BE2C (cell line): ENCODE measurements at regions not wholly inside any gene's neighbourhood (a gene's known extent, or its start where the extent isn't known, plus 50 kb on each side); places are given as distances from the start of the nearest gene placed in this dataset.

Experiments
- DNase-seq: peaks from one replicate; pipeline ENCODE4 v3.0.0-alpha.2; 2020
- H3K27me3 ChIP-seq: fragments of 250-450 bp; sonication (Bioruptor Pico); 2 replicates; pipeline ENCODE4 v1.5.1; 2020; ENCODE audit warnings: mild to moderate bottlenecking
- H3K36me3 ChIP-seq: fragments of 250-450 bp; sonication (Bioruptor Pico); 2 replicates; pipeline ENCODE4 v1.5.1; 2020; ENCODE audit warnings: mild to moderate bottlenecking
- H3K4me1 ChIP-seq: fragments of 250-450 bp; sonication (Bioruptor Pico); 2 replicates; pipeline ENCODE4 v1.5.1; 2020
- H3K4me3 ChIP-seq: 2 replicates; pipeline ENCODE4 v1.5.1; 2011; ENCODE audit warnings: low read depth, low read length
- H3K9me3 ChIP-seq: fragments of 250-450 bp; sonication (Bioruptor Pico); 2 replicates; pipeline ENCODE4 v1.5.1; 2020
- TF ChIP-seq, protein P1 (sequence below): IDR thresholded peaks from 2 replicates; pipeline ENCODE4 v1.5.1; 2012; ENCODE audit warnings: mild to moderate bottlenecking, low read depth, low read length

DNA sequence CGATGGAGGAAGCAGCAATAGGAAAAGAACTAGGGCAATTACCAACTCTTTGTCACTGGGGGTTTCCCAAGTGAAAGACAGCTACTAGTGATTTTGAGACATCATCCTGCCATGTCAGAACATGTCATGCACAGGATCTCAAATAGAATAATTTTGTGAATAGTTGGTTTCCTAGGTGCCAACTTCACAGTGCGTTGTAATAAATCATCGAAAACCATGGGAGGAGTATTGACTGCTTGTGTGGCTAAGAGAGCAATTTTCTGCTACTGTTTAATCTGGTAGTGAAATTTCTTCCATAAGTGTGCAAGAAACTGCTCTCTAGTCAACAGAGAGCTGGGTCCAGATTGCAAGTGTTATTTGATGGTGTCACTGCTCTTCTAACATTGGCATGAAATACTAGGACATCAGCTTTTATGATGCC, 168.6 kb downstream of the NNT start:
- Histone ChIP-seq H3K27me3 (no peaks in the 10 kb centered on the region), H3K9me3 (no peaks in the 10 kb centered on the region), H3K4me1 (no peaks in the 10 kb centered on the region), H3K36me3 (no peaks in the 10 kb centered on the region), H3K4me3 (no peak overlapping the region)
- no peak for DNase-seq
- TF ChIP-seq, protein P1, sequence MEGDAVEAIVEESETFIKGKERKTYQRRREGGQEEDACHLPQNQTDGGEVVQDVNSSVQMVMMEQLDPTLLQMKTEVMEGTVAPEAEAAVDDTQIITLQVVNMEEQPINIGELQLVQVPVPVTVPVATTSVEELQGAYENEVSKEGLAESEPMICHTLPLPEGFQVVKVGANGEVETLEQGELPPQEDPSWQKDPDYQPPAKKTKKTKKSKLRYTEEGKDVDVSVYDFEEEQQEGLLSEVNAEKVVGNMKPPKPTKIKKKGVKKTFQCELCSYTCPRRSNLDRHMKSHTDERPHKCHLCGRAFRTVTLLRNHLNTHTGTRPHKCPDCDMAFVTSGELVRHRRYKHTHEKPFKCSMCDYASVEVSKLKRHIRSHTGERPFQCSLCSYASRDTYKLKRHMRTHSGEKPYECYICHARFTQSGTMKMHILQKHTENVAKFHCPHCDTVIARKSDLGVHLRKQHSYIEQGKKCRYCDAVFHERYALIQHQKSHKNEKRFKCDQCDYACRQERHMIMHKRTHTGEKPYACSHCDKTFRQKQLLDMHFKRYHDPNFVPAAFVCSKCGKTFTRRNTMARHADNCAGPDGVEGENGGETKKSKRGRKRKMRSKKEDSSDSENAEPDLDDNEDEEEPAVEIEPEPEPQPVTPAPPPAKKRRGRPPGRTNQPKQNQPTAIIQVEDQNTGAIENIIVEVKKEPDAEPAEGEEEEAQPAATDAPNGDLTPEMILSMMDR, result no peak

DNA sequence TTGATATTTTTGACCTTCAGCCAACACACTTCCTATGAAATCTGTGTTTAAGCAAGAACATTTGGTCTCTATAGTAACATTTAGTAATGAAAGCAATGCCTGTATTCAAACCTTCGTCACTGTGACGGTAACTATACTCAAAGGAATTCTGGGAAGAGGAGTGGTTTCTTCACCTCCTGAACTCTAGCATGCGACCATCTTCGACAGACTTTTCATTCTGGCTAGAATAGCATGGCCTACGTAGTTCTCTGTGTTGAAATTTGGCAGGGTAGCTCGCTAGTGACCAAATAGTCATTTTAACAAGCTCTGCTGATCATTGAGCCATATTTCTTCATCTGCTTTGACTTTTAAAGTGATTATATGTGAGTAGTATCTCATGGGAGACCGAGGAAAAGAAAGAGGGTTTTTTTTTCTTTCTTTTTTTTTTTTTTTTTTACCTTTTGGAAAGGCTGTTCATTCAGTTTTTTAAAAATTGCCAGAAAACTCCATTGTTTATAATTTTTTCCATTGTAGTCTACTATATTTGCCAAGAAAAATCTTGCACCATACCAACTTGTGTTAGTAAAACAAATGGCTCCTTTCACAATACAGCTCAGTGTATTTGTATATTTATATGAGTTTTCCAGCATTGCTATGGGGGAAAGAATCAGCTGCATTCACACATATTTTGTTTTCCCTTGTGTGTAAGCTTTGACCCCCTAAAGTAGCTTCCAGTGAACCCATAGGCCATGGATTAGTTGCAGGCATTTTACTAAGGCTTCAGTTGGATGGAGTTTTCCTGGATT, 166.8 kb downstream of the NNT start:
- TF ChIP-seq, protein P1, result no peak
- H3K27me3 ChIP-seq, result no peaks in the 10 kb centered on the region
- no peak for DNase-seq
- H3K4me1 ChIP-seq, result no peaks in the 10 kb centered on the region
- no peaks in the 10 kb centered on the region for H3K9me3 ChIP-seq
- no peak overlapping the region for H3K4me3 ChIP-seq
- no peaks in the 10 kb centered on the region for H3K36me3 ChIP-seq
